HG02973 (cell line): ENCODE measurements at regions not wholly inside any gene's neighbourhood (a gene's known extent, or its start where the extent isn't known, plus 50 kb on each side); places are given as distances from the start of the nearest gene placed in this dataset.

Source experiments
- ATAC-seq: cut with Tn5 transposase; IDR thresholded peaks from one replicate; pipeline ENCODE4 v1.9.1; 2021; ENCODE audit warnings: moderate library complexity; ENCODE audit not compliant: unreplicated experiment

DNA sequence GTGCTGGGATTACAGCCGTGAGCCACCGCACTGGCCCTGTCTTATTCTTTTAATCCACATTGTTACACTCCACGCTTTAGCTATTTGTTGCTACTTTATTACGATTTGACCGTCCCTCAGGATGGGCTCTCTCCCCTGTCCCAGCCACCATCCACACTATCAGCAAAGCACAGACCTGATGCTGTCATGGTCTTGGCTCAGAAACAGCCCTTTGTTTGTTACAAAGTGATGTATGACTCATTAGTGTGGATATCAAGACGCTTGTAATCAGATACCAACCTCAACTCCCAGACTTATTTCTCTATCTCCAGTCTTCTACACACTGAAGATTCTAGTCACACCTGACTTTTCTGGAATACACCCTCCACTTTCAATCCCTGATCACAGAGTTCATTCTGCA, 84.6 kb upstream of the FREM2 start:
- ATAC-seq: no peak

DNA sequence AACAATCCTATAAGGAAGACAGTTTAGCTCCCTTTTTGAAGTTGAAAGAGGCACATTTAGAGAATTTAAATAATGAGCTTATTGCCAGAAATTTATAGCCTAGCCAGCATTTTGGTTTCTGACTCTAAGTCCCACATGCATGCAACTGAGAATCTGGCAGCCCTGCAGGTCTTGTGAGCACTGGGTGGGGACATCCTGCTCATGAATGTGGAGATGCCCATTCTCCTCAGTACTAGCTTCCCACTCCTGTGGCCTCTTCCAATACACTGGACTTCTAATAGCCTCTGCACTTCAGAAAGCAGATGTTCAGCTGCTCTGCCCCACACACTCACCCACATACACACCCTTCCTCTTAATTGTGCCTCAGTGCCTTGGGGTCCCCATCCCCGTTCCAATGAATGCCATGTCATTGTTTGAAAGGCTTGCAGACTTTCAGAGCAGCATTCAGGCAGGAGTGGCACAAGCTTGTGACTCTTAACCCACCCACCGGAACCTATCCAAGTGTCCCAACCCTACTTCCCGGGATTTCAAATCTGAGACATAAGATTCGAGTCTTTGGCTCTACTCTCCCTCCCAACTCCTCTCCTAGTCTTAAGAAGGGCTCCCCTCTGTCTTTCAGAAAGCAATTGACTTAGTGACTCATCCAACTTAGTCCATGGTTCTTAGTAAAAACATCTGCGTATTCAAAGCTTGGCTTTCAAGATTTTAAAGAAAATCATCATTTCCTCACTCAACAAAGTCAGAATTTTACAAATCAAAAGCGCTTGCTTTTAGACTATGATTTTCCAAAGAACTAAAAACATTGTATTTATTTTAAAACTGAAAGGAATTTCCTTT, 80.0 kb upstream of the FREM2 start:
- no peak for ATAC-seq

DNA sequence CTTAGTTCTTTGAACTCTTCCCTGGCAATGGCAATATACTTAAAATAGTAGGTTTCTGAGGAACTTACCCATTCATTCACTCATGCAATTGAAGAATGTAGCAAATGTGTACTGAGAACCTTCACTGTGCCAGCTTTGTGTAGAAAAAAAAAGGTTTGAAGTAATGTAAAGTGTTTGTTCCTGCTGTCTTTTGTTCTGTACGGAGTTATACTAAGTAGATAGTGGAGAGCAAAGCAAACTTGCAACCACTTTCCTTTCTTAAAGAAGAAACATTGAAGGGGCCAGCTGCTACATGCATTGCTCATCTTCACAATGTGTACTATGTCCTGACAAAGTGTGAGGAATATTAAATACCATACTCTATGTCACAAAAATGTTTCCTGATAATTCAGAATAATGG, 68.9 kb upstream of the FREM2 start:
- no peak for ATAC-seq

DNA sequence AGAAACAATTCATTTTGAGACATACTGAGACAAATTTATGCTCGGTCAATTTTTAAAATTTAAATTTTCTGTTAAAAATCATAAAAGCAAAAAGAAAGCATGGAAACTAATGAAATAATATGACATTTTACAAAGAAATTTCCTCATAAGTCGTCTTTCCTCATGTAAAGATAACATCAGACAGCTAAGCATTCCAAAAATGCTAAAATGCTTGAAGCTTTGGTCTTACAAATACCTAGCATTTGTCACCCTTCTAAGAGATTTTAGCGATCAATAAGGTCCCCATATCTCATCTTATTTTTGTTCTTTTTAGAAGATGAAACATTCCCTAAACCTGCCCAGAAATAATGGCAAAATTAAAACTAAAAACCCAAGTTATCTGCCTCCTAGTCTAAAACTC, 68.5 kb upstream of the FREM2 start:
- no peak for ATAC-seq

DNA sequence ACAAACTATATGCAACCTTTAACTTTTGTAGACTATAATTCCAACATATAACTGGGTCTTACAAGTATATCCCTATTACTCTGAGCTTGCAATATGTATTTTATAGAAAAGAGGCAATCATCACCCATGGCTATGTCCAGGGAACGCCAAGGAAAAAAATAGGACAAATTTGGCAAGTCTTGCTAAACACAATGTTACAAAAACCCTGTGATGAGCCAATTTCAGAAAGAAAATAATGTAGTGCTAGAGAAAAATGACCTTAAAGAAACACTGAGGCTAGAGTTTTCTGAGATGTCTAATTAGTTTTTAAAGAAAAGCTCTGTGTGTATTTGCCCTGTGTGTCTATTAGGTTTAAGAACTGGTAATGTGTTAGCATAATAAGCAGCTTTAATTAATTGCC, 68.0 kb upstream of the FREM2 start:
- no peak for ATAC-seq

DNA sequence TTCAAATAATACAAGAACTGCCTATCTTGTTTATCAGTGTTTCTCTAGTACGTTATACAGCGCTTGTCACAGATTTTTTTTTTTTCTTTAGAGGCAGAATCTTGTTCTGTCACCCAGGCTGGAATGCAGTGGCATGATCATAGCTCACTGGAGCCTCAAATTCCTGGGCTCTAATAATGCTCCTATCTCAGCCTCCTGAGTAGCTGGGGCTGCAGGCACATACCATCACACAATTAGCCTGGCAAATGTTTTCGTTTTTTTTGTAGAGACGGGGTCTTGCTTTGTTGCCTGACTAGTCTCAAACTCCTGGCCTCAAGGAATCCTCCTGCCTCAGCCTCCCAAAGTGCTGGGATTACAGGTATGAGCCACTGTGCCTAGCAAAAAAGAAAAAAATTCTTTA, 66.0 kb upstream of the FREM2 start:
- no peak for ATAC-seq

DNA sequence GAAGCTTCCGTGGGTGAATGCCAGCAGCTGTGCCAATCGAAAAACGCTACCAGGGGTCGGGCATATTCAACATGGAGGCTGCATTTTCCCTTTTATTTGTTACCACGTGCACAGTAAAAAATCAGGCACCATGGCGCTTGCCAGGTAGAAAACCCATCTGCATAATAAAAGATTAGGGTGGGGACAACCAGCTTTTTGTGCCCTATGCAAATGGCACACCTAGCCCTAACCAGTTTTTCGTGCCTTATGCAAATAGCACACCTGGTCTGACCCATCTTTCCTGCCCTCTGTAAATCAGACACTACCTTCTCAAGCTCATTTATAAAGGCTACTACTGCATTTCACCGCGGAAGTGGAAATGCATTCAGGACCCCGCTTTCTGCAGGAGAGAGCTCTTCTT, 62.1 kb upstream of the FREM2 start:
- no peak for ATAC-seq

- ATAC-seq: no peak
These were observed 58.3 kb upstream of the FREM2 start for GRCh38 chr13:38628554-38628953.

- ATAC-seq: no peak
These were observed 56.1 kb upstream of the FREM2 start for GRCh38 chr13:38630780-38631179.

- no peak for ATAC-seq
These were observed 51.8 kb upstream of the FREM2 start for GRCh38 chr13:38635030-38635429.

DNA sequence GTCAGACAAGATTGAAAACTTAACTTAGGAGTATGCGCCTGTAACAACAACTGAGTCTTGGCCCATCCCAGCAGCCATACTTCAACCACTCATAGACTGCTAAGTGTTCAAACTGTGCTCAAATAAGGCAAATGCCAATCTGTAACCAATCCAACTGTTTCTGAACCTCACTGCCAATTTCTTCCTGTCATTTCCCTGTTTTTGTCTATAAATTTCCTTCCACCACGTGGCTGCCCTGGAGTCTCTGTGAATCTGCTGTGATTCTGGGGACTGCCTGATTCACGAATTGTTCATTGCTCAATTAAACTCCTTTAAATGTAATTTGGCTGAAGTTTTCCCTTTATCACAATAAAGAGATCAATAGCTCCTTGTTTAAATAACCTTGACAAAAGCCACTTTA, 50.8 kb upstream of the FREM2 start:
- no peak for ATAC-seq

DNA sequence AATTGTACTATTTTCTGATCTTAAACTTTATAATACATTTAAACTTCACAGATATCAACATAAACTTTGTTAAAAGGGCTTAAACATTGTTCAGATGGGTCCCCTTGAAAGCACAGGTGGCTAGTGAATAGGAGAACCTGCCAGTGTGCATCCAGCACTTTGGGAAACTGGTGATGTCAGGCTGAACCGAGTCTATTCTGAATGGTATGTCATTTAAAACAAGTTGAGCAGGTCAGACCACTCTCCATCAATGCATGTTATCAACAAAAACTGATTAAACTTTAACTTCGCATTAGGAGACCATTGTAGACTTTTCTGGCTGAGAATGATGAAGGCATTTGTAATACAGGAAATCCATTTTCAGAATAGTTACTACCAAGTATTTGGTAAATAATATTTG, 50.1 kb upstream of the FREM2 start:
- ATAC-seq: no peak
